ENCODE measurements at regions not wholly inside any gene's neighbourhood (a gene's known extent, or its start where the extent isn't known, plus 50 kb on each side); places are given as distances from the start of the nearest gene placed in this dataset.

- TF ChIP-seq, protein P1, sequence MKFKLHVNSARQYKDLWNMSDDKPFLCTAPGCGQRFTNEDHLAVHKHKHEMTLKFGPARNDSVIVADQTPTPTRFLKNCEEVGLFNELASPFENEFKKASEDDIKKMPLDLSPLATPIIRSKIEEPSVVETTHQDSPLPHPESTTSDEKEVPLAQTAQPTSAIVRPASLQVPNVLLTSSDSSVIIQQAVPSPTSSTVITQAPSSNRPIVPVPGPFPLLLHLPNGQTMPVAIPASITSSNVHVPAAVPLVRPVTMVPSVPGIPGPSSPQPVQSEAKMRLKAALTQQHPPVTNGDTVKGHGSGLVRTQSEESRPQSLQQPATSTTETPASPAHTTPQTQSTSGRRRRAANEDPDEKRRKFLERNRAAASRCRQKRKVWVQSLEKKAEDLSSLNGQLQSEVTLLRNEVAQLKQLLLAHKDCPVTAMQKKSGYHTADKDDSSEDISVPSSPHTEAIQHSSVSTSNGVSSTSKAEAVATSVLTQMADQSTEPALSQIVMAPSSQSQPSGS (IDR thresholded peaks at IDR 0.05; ENCODE audit: low read length), result no peak
- TF ChIP-seq ASH2L (IDR thresholded peaks at IDR 0.05; ENCODE audit: low read length) (no peak), BACH1 (IDR thresholded peaks at IDR 0.05; ENCODE audit: low read length) (no peak), CHD1 (IDR thresholded peaks at IDR 0.05; ENCODE audit: low read depth, low read length) (no peak)
These were observed 445.5 kb downstream of the MAN2A1 start (continued) for GRCh38 chr5:110134963-110135935.
